ENCODE measurements at regions not wholly inside any gene's neighbourhood (a gene's known extent, or its start where the extent isn't known, plus 50 kb on each side); places are given as distances from the start of the nearest gene placed in this dataset.
"Not testable (repeated sequence)": the region's sequence is repeated elsewhere in the genome, so short reads cannot be mapped to it uniquely, and the experiment has no call there.

GRCh38 chr9:110126986-110127864 lies 80.7 kb downstream of the C9orf152 start:
- DNase-seq, result no peak

GRCh38 chr9:110128664-110129329 lies 79.2 kb downstream of the C9orf152 start:
- no peak for DNase-seq

- DNase-seq, result no peak
Observed at GRCh38 chr9:110129425-110129824, 78.5 kb downstream of the C9orf152 start.

- no peak for DNase-seq
Observed at GRCh38 chr9:110130211-110130610, 77.7 kb downstream of the C9orf152 start.

- no peak for DNase-seq
Observed at GRCh38 chr9:110130791-110131416, 77.1 kb downstream of the C9orf152 start.

- no peak for DNase-seq
Observed at GRCh38 chr9:110131499-110131898, 76.5 kb downstream of the C9orf152 start.

- not testable (repeated sequence) for DNase-seq
Observed at GRCh38 chr9:110132531-110132930, 75.4 kb downstream of the C9orf152 start.

GRCh38 chr9:110133059-110133458 lies 74.9 kb downstream of the C9orf152 start:
- no peak for DNase-seq

GRCh38 chr9:110133608-110134210 lies 74.2 kb downstream of the C9orf152 start:
- DNase-seq, result no peak

GRCh38 chr9:110135846-110136245 lies 72.1 kb downstream of the C9orf152 start:
- DNase-seq, result no peak

- no peak for DNase-seq
Observed at GRCh38 chr9:110136802-110137201, 71.2 kb downstream of the C9orf152 start.

GRCh38 chr9:110140276-110140675 lies 67.7 kb downstream of the C9orf152 start:
- DNase-seq, result no peak

GRCh38 chr9:110141227-110141793 lies 66.6 kb downstream of the C9orf152 start:
- DNase-seq, result no peak

GRCh38 chr9:110142253-110142652 lies 65.7 kb downstream of the C9orf152 start:
- no peak for DNase-seq

GRCh38 chr9:110142868-110143481 lies 65.0 kb downstream of the C9orf152 start:
- DNase-seq, result no peak

GRCh38 chr9:110143485-110143884 lies 64.5 kb downstream of the C9orf152 start:
- DNase-seq, result no peak

- DNase-seq, result no peak
Observed at GRCh38 chr9:110143950-110144545, 63.9 kb downstream of the C9orf152 start.

GRCh38 chr9:110146373-110146772 lies 61.6 kb downstream of the C9orf152 start:
- no peak for DNase-seq

- DNase-seq, result no peak
Observed at GRCh38 chr9:110148384-110148783, 59.6 kb downstream of the C9orf152 start.

- DNase-seq, result no peak
Observed at GRCh38 chr9:110148891-110149290, 59.1 kb downstream of the C9orf152 start.
